ENCODE measurements at regions not wholly inside any gene's neighbourhood (a gene's known extent, or its start where the extent isn't known, plus 50 kb on each side); places are given as distances from the start of the nearest gene placed in this dataset.

GRCh38 chr14:42145766-42146165 is 539.1 kb downstream of the LRFN5 start:
- TF ChIP-seq CTCF (IDR thresholded peaks at IDR 0.05 in 4 of 5, conservative IDR thresholded peaks at IDR 0.05 in 1 of 5) (no peak), POLR2A (IDR thresholded peaks at IDR 0.05) (no peak)

All from gastrocnemius medialis (tissue), 4 donors.